K562 (cell line): ENCODE measurements at regions not wholly inside any gene's neighbourhood (a gene's known extent, or its start where the extent isn't known, plus 50 kb on each side); places are given as distances from the start of the nearest gene placed in this dataset.

ENCODE experiments used
- ATAC-seq: fragments of 200-7000 bp; cut with Tn5 transposase; 3 replicates; pipeline ENCODE4 v1.9.1; 2020; ENCODE audit warnings: moderate library complexity
- BruUV-seq: library from RNA; stranded (reverse); fragments of 400-500 nt; replicated peaks from 2 replicates; lab custom pipeline; 2021; lab: Mats Ljungman, UMichigan
- CTCF ChIA-PET: fragments of 300-600 bp; formaldehyde crosslinking; extraction: SDS; loops from one replicate; lab custom pipeline; 2021; ENCODE audit warnings: low intra/inter-chr PET ratio; lab: Yijun Ruan, JAX
- POLR2A ChIA-PET: fragments of 300-600, 350-650 bp; sonication (Branson Sonifier 250); formaldehyde crosslinking; extraction: SDS; loops from one replicate; lab custom pipeline; 2021; ENCODE audit warnings: antibody characterized with exemption, inconsistent platforms; lab: Yijun Ruan, JAX
- DNase-seq, 4 experiments: peaks; one replicate each; pipeline versions ENCODE4 v3.0.0 to v3.0.0-alpha.2; 2011 to 2018; ENCODE audit warnings: low spot score in 3 of 4, mixed read lengths in 3 of 4; ENCODE audit errors: extremely low read depth in 1 of 4
- FAIRE-seq: peaks from 2 replicates; lab custom pipeline; 2011; peaks lifted over from hg19 to GRCh38; lab: Jason Lieb, UNC
- H2AFZ ChIP-seq: 2 replicates; pipeline ENCODE4 v1.6.0; 2011; ENCODE audit warnings: low read depth, low read length, control low read depth, inconsistent platforms
- H3K27ac ChIP-seq: fragments of 200-600 bp; 3 replicates; pipeline ENCODE4 v1.8.0; 2011; ENCODE audit warnings: low read depth, mild to moderate bottlenecking, control low read depth, inconsistent platforms, low read length, moderate library complexity, mixed read lengths; ENCODE audit errors: extremely low read depth
- H3K27me3 ChIP-seq, 2 experiments: fragments of 300-600 bp in 1 of 2; 2 replicates in 1 of 2; 3 replicates in 1 of 2; pipeline versions ENCODE4 v1.6.0 to v1.8.0; 2011; ENCODE audit warnings: inconsistent platforms in 2 of 2, low read length in 2 of 2, mild to moderate bottlenecking in 1 of 2, mixed read lengths in 1 of 2, moderate library complexity in 1 of 2; ENCODE audit not compliant: control insufficient read depth in 2 of 2, insufficient read depth in 2 of 2
- H3K36me3 ChIP-seq: fragments of 300-600 bp; 3 replicates; pipeline ENCODE4 v1.8.0; 2011; ENCODE audit warnings: mild to moderate bottlenecking, low read length, inconsistent platforms; ENCODE audit not compliant: control insufficient read depth, insufficient read depth
- H3K4me1 ChIP-seq, 2 experiments: fragments of 200-600 bp in 1 of 2; replicated peaks in 1 of 2; 2 replicates in 1 of 2; 3 replicates in 1 of 2; pipeline versions ENCODE4 v1.5.1 to v1.8.0; 2011; ENCODE audit warnings: inconsistent platforms in 2 of 2, low read length in 2 of 2, mild to moderate bottlenecking in 1 of 2, mixed read lengths in 1 of 2, moderate library complexity in 1 of 2; ENCODE audit not compliant: control insufficient read depth in 2 of 2, insufficient read depth in 2 of 2
- H3K4me2 ChIP-seq: 2 replicates; pipeline ENCODE4 v1.6.1; 2011; ENCODE audit warnings: low read length, control low read depth, inconsistent platforms, mixed read lengths; ENCODE audit not compliant: insufficient read depth
- H3K4me3 ChIP-seq: fragments of 200-600 bp; sonication (generic), shearing (Covaris generic); 2 replicates; pipeline ENCODE4 v1.5.1; 2016; ENCODE audit warnings: control low read depth, inconsistent platforms
- H3K79me2 ChIP-seq: fragments of 200-600 bp; 3 replicates; pipeline ENCODE4 v1.8.0; 2011; ENCODE audit warnings: low read length, inconsistent platforms; ENCODE audit not compliant: control insufficient read depth, insufficient read depth
- H3K9ac ChIP-seq, 2 experiments: 2 replicates each; pipeline versions ENCODE4 v1.6.0 to v1.6.1; 2011; ENCODE audit warnings: low read depth in 2 of 2, low read length in 2 of 2, control low read depth in 1 of 2, inconsistent platforms in 1 of 2, mild to moderate bottlenecking in 1 of 2, mixed read lengths in 1 of 2; ENCODE audit not compliant: insufficient read depth in 1 of 2
- H3K9me1 ChIP-seq: one replicate; pipeline ENCODE4 v1.6.0; 2011; ENCODE audit warnings: inconsistent platforms, mild to moderate bottlenecking, low read length, moderate library complexity; ENCODE audit not compliant: control insufficient read depth, insufficient read depth
- H3K9me3 ChIP-seq: replicated peaks from 2 replicates; pipeline ENCODE4 v1.5.1; 2011; ENCODE audit warnings: low read depth, low read length, inconsistent platforms; ENCODE audit not compliant: control insufficient read depth, insufficient read depth
- H4K20me1 ChIP-seq: replicated peaks from 2 replicates; pipeline ENCODE4 v1.6.1; 2011; ENCODE audit warnings: low read length, inconsistent platforms, mixed read lengths; ENCODE audit not compliant: control insufficient read depth, insufficient read depth
- CHCHD3 ChIP-seq: fragments of 250-450 bp; sonication (Bioruptor Pico); IDR thresholded peaks from 2 replicates; pipeline ENCODE4 v2.1.2; 2022; ENCODE audit warnings: mild to moderate bottlenecking
- CREB3L1 ChIP-seq: fragments of 450-650 bp; IDR thresholded peaks from 2 replicates; pipeline ENCODE4 v1.6.1; 2014; ENCODE audit warnings: low read depth, mild to moderate bottlenecking, moderate library complexity, borderline replicate concordance
- CREM ChIP-seq: IDR thresholded peaks from 2 replicates; pipeline ENCODE4 v1.6.1; 2014; ENCODE audit warnings: antibody characterized with exemption, low read depth
- FUS ChIP-seq: fragments of 200-400 bp; formaldehyde crosslinking; optimal IDR thresholded peaks from 2 replicates; pipeline ENCODE3; 2017; ENCODE audit warnings: low read depth, low read length
- NR1H2 ChIP-seq: sonication (generic); formaldehyde crosslinking; IDR thresholded peaks from 2 replicates; pipeline ENCODE4 v1.4.0; 2020; ENCODE audit warnings: mild to moderate bottlenecking, missing genetic modification reagents
- ZBTB9 ChIP-seq: fragments of 450-650 bp; formaldehyde crosslinking; IDR thresholded peaks from 2 replicates; pipeline ENCODE4 v1.4.0; 2020; ENCODE audit warnings: mild to moderate bottlenecking, moderate library complexity
- ZC3H8 ChIP-seq: fragments of 450-650 bp; IDR thresholded peaks from 2 replicates; pipeline ENCODE4 v1.6.1; 2017
- ZFX ChIP-seq: sonication (generic); formaldehyde crosslinking; IDR thresholded peaks from 2 replicates; pipeline ENCODE4 v1.8.0; 2022; ENCODE audit warnings: mild to moderate bottlenecking, missing genetic modification reagents, moderate library complexity
- ZNF77 ChIP-seq: fragments of 250-450 bp; sonication (Bioruptor Pico); IDR thresholded peaks from 2 replicates; pipeline ENCODE4 v1.5.0; 2020
- WGBS: fragments of 100-300 bp; shearing (Covaris generic); methylation state at CpG from one replicate; pipeline ENCODE4 v1.1.6; 2016; ENCODE audit warnings: low coverage, mixed read lengths; ENCODE audit not compliant: insufficient coverage; ENCODE audit errors: missing lambda C conversion rate; 5-methylcytosine and 5-hydroxymethylcytosine counted together
- in situ Hi-C: fragments of 300-500 bp; cut with MboI; formaldehyde crosslinking; loops from 4 replicates; pipeline ENCODE4 v1.15.0; 2018; ENCODE audit warnings: inconsistent platforms, mixed read lengths
- intact Hi-C: fragments of 100-400 bp; cut with micrococcal nuclease; formaldehyde crosslinking; loops from 2 replicates; pipeline ENCODE4 v1.14.2; 2022

- DNase-seq (no peak), FAIRE-seq (no peak), ATAC-seq (no peak)
- 0 out of 2 replicates have a peak, but pooled peaks cover 2% of the 10 kb centered on the region for H3K9me3 ChIP-seq
- H3K27me3 ChIP-seq: no peaks in the 10 kb centered on the region
- CTCF ChIA-PET: no interaction called here
- H3K4me3 ChIP-seq: no peak overlapping the region
- no peaks in the 10 kb centered on the region for H3K79me2 ChIP-seq
- no peak overlapping the region for H3K9ac ChIP-seq
- H3K27ac ChIP-seq: no peak overlapping the region
- no peak overlapping the region for H3K4me2 ChIP-seq
- no peaks in the 10 kb centered on the region for H3K36me3 ChIP-seq
- POLR2A ChIA-PET: no interaction called here
- H2AFZ ChIP-seq: no peak overlapping the region
- in situ Hi-C loops (no loop called here), intact Hi-C loops (no loop called here)
- BruUV-seq: no TSS peak
- H3K4me1 ChIP-seq: no peaks in the 10 kb centered on the region
- TF ChIP-seq CREB3L1 (no peak), CHCHD3 (CRISPR knock-in tag) (no peak)
- H4K20me1 ChIP-seq: no peaks in the 10 kb centered on the region
- H3K9me1 ChIP-seq: no peaks in the 10 kb centered on the region
Measured at GRCh38 chr21:24583473-24583872, 1023.8 kb downstream of the MRPL39 start.

- H3K36me3 ChIP-seq: no peaks in the 10 kb centered on the region
- no peaks in the 10 kb centered on the region for H3K9me1 ChIP-seq
- no peaks in the 10 kb centered on the region for H4K20me1 ChIP-seq
- no peak overlapping the region for H3K9ac ChIP-seq
- intact Hi-C loops (no loop called here), in situ Hi-C loops (no loop called here)
- ChIA-PET POLR2A (no interaction called here), CTCF (no interaction called here)
- no peak overlapping the region for H3K27ac ChIP-seq
- BruUV-seq: no TSS peak
- H3K4me2 ChIP-seq: no peak overlapping the region
- ATAC-seq (no peak), DNase-seq (no peak), FAIRE-seq (no peak)
- no peaks in the 10 kb centered on the region for H3K27me3 ChIP-seq
- H3K4me1 ChIP-seq: no peaks in the 10 kb centered on the region
- no peaks in the 10 kb centered on the region for H3K79me2 ChIP-seq
- no peak overlapping the region for H3K4me3 ChIP-seq
- H3K9me3 ChIP-seq: 0 out of 2 replicates have a peak, but pooled peaks cover 2% of the 10 kb centered on the region
- no peak for TF ChIP-seq ZBTB9 (CRISPR knock-in tag)
- TF ChIP-seq FUS: no peak
- no peak for TF ChIP-seq ZFX (CRISPR knock-in tag)
- no peak for TF ChIP-seq NR1H2 (CRISPR knock-in tag)
- no peak for TF ChIP-seq ZNF77 (CRISPR knock-in tag)
- no peak for TF ChIP-seq CREM
- TF ChIP-seq ZC3H8: no peak
- 3% methylated on average over 2 of the region's 2 CpGs for WGBS
- H2AFZ ChIP-seq: no peak overlapping the region
Measured at GRCh38 chr21:24577301-24577700, 1030.0 kb downstream of the MRPL39 start.
